HCT116 (cell line): ENCODE measurements at regions not wholly inside any gene's neighbourhood (a gene's known extent, or its start where the extent isn't known, plus 50 kb on each side); places are given as distances from the start of the nearest gene placed in this dataset.

Experiments used
- EGR1 ChIP-seq: IDR thresholded peaks from 2 replicates; pipeline ENCODE4 v1.6.1; 2012; ENCODE audit warnings: low read depth
- EZH2 ChIP-seq: fragments of 200-600 bp; sonication (generic); IDR thresholded peaks from 2 replicates; pipeline ENCODE4 v1.6.1; 2017; ENCODE audit warnings: antibody characterized with exemption, mixed run types
- FOSL1 ChIP-seq: IDR thresholded peaks from 2 replicates; pipeline ENCODE4 v1.6.1; 2012; ENCODE audit warnings: low read depth
- MAX ChIP-seq: IDR thresholded peaks from 2 replicates; pipeline ENCODE4 v1.6.1; 2012
- POLR2A ChIP-seq: IDR thresholded peaks from 2 replicates; pipeline ENCODE4 v1.7.0; 2011; ENCODE audit warnings: borderline replicate concordance; ENCODE audit not compliant: insufficient read depth, insufficient read length; ENCODE audit errors: extremely low read depth
- POLR2AphosphoS5 ChIP-seq: IDR thresholded peaks from 2 replicates; pipeline ENCODE4 v1.6.1; 2011; ENCODE audit warnings: mild to moderate bottlenecking, low read depth, low read length, moderate library complexity
- RAD21 ChIP-seq: IDR thresholded peaks from 2 replicates; pipeline ENCODE4 v1.6.1; 2012; ENCODE audit warnings: low read depth, mild to moderate bottlenecking
- SIN3A ChIP-seq: IDR thresholded peaks from 2 replicates; pipeline ENCODE4 v1.6.1; 2012; ENCODE audit warnings: low read depth
- TCF7L2 ChIP-seq: IDR thresholded peaks from 2 replicates; pipeline ENCODE4 v1.7.0; 2011; ENCODE audit warnings: borderline replicate concordance, inconsistent platforms; ENCODE audit not compliant: insufficient read depth, insufficient read length; ENCODE audit errors: extremely low read depth
- ZFX ChIP-seq: fragments of 450-650 bp; IDR thresholded peaks from 2 replicates; pipeline ENCODE4 v1.6.1; 2017
- ZNF274 ChIP-seq: fragments of 200-500 bp; sonication (Bioruptor generic); IDR thresholded peaks from 2 replicates; pipeline ENCODE4 v1.6.1; 2014; ENCODE audit warnings: mild to moderate bottlenecking, low read depth, low read length, inconsistent platforms
- TF ChIP-seq, protein P1 (sequence below), 3 experiments: fragments of 200-600 bp in 1 of 3; sonication (generic) in 1 of 3; IDR thresholded peaks in 2 of 3; conservative IDR thresholded peaks in 1 of 3; 2 replicates each; pipeline ENCODE4 v1.5.1; 2012 to 2017; ENCODE audit warnings: low read depth in 2 of 3, low read length in 2 of 3, antibody characterized with exemption in 1 of 3, borderline replicate concordance in 1 of 3, control low read depth in 1 of 3, mild to moderate bottlenecking in 1 of 3, mixed read lengths in 1 of 3, mixed run types in 1 of 3, moderate library complexity in 1 of 3; ENCODE audit not compliant: insufficient read depth in 1 of 3
- TF ChIP-seq, protein P2 (sequence below): IDR thresholded peaks from 2 replicates; pipeline ENCODE4 v1.6.1; 2012; ENCODE audit warnings: low read depth
- TF ChIP-seq, protein P3 (sequence below): IDR thresholded peaks from 2 replicates; pipeline ENCODE4 v1.6.1; 2012

DNA sequence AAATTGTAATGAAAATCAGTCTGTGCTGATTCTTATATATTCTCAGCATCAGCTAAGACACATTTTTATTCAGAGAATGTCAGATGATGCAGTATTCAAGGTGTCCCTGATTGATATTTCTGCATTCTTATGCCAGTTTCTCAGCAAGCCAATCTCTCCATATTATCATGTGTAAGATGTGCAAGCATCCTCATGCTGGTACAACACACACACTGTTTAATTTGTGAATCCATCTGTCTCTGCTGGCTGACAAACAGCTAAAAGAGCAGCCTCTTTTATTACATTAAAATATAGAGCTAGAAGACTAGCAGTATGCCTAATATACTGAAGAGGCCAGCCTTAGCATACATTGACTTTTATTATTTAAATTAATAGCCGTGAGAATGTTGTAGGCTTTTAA is 502.9 kb upstream of the GNPDA2 start:
- TF ChIP-seq POLR2A (no peak), ZFX (no peak), ZNF274 (no peak), EZH2 (no peak), POLR2AphosphoS5 (no peak), EGR1 (no peak), RAD21 (no peak), TCF7L2 (no peak), FOSL1 (no peak), MAX (no peak), SIN3A (no peak)
- TF ChIP-seq, protein P1, sequence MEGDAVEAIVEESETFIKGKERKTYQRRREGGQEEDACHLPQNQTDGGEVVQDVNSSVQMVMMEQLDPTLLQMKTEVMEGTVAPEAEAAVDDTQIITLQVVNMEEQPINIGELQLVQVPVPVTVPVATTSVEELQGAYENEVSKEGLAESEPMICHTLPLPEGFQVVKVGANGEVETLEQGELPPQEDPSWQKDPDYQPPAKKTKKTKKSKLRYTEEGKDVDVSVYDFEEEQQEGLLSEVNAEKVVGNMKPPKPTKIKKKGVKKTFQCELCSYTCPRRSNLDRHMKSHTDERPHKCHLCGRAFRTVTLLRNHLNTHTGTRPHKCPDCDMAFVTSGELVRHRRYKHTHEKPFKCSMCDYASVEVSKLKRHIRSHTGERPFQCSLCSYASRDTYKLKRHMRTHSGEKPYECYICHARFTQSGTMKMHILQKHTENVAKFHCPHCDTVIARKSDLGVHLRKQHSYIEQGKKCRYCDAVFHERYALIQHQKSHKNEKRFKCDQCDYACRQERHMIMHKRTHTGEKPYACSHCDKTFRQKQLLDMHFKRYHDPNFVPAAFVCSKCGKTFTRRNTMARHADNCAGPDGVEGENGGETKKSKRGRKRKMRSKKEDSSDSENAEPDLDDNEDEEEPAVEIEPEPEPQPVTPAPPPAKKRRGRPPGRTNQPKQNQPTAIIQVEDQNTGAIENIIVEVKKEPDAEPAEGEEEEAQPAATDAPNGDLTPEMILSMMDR (IDR thresholded peaks at IDR 0.05 in 2 of 3, conservative IDR thresholded peaks at IDR 0.05 in 1 of 3; ENCODE audit: borderline replicate concordance in 1 of 3, insufficient read depth in 1 of 3, low read depth in 2 of 3, low read length in 2 of 3) = no peak
- TF ChIP-seq, protein P2, sequence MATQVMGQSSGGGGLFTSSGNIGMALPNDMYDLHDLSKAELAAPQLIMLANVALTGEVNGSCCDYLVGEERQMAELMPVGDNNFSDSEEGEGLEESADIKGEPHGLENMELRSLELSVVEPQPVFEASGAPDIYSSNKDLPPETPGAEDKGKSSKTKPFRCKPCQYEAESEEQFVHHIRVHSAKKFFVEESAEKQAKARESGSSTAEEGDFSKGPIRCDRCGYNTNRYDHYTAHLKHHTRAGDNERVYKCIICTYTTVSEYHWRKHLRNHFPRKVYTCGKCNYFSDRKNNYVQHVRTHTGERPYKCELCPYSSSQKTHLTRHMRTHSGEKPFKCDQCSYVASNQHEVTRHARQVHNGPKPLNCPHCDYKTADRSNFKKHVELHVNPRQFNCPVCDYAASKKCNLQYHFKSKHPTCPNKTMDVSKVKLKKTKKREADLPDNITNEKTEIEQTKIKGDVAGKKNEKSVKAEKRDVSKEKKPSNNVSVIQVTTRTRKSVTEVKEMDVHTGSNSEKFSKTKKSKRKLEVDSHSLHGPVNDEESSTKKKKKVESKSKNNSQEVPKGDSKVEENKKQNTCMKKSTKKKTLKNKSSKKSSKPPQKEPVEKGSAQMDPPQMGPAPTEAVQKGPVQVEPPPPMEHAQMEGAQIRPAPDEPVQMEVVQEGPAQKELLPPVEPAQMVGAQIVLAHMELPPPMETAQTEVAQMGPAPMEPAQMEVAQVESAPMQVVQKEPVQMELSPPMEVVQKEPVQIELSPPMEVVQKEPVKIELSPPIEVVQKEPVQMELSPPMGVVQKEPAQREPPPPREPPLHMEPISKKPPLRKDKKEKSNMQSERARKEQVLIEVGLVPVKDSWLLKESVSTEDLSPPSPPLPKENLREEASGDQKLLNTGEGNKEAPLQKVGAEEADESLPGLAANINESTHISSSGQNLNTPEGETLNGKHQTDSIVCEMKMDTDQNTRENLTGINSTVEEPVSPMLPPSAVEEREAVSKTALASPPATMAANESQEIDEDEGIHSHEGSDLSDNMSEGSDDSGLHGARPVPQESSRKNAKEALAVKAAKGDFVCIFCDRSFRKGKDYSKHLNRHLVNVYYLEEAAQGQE = no peak
- TF ChIP-seq, protein P3, sequence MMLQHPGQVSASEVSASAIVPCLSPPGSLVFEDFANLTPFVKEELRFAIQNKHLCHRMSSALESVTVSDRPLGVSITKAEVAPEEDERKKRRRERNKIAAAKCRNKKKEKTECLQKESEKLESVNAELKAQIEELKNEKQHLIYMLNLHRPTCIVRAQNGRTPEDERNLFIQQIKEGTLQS = no peak
